IMR-90 (cell line): ENCODE measurements at regions not wholly inside any gene's neighbourhood (a gene's known extent, or its start where the extent isn't known, plus 50 kb on each side); places are given as distances from the start of the nearest gene placed in this dataset.

ENCODE experiments used
- ATAC-seq: fragments of 200-7000 bp; cut with Tn5 transposase; 2 replicates; pipeline ENCODE4 v1.9.1; 2020; ENCODE audit warnings: low read depth, mild to moderate bottlenecking, moderate library complexity
- BruUV-seq: library from RNA; stranded (reverse); fragments of 400-500 nt; replicated peaks from 2 replicates; lab custom pipeline; 2021; lab: Mats Ljungman, UMichigan
- CTCF ChIA-PET: fragments of 300-600 bp; formaldehyde crosslinking; extraction: SDS; loops from one replicate; lab custom pipeline; 2021; ENCODE audit warnings: antibody characterized with exemption; lab: Yijun Ruan, JAX
- POLR2A ChIA-PET: fragments of 300-600 bp; sonication (Branson Sonifier 250); formaldehyde crosslinking; loops from one replicate; lab custom pipeline; 2022; ENCODE audit warnings: antibody characterized with exemption; ENCODE audit not compliant: unreplicated experiment; lab: Charles Lee
- DNase-seq: peaks from one replicate; pipeline ENCODE4 v3.0.0; 2013
- H2AFZ ChIP-seq: replicated peaks from 2 replicates; pipeline ENCODE3; 2013; ENCODE audit warnings: low read length, mild to moderate bottlenecking; ENCODE audit not compliant: poor library complexity
- H2AK5ac ChIP-seq: 2 replicates; pipeline ENCODE4 v1.6.1; 2013; ENCODE audit warnings: low read depth, low read length, inconsistent platforms
- H2AK9ac ChIP-seq: replicated peaks from 2 replicates; pipeline ENCODE3; 2013; ENCODE audit warnings: mild to moderate bottlenecking, low read depth, low read length, moderate library complexity; ENCODE audit not compliant: poor library complexity
- H2BK120ac ChIP-seq: 2 replicates; pipeline ENCODE4 v1.6.1; 2013; ENCODE audit warnings: low read depth, low read length, inconsistent platforms
- H2BK15ac ChIP-seq: 3 replicates; pipeline ENCODE4 v1.6.1; 2013; ENCODE audit warnings: low read depth, low read length, inconsistent platforms
- H2BK20ac ChIP-seq: 2 replicates; pipeline ENCODE4 v1.6.1; 2013; ENCODE audit warnings: low read depth, mild to moderate bottlenecking, inconsistent platforms, low read length, moderate library complexity
- H2BK5ac ChIP-seq: 2 replicates; pipeline ENCODE4 v1.6.1; 2013; ENCODE audit warnings: mild to moderate bottlenecking, low read depth, low read length, inconsistent platforms; ENCODE audit not compliant: poor library complexity, severe bottlenecking
- H3K14ac ChIP-seq: replicated peaks from 2 replicates; pipeline ENCODE4 v1.6.1; 2013; ENCODE audit warnings: low read depth, low read length, inconsistent platforms
- H3K18ac ChIP-seq: 2 replicates; pipeline ENCODE4 v1.6.1; 2013; ENCODE audit warnings: low read depth, low read length, control low read depth
- H3K23ac ChIP-seq: 2 replicates; pipeline ENCODE4 v1.6.1; 2013; ENCODE audit warnings: low read depth, low read length, inconsistent platforms
- H3K27ac ChIP-seq: 2 replicates; pipeline ENCODE4 v1.5.1; 2013; ENCODE audit warnings: mild to moderate bottlenecking, control low read depth, low read length; ENCODE audit not compliant: insufficient read depth
- H3K27me3 ChIP-seq: 2 replicates; pipeline ENCODE4 v1.6.1; 2013; ENCODE audit warnings: low read length; ENCODE audit not compliant: control insufficient read depth, insufficient read depth
- H3K36me3 ChIP-seq: 2 replicates; pipeline ENCODE4 v1.6.1; 2013; ENCODE audit warnings: low read length, mixed read lengths; ENCODE audit not compliant: control insufficient read depth, insufficient read depth
- H3K4ac ChIP-seq: 2 replicates; pipeline ENCODE4 v1.6.1; 2013; ENCODE audit warnings: low read depth, low read length, inconsistent platforms
- H3K4me1 ChIP-seq: 2 replicates; pipeline ENCODE4 v1.6.1; 2013; ENCODE audit warnings: low read length, mixed read lengths; ENCODE audit not compliant: control insufficient read depth, insufficient read depth
- H3K4me2 ChIP-seq: 2 replicates; pipeline ENCODE4 v1.6.1; 2013; ENCODE audit warnings: low read depth, mild to moderate bottlenecking, control low read depth, low read length, moderate library complexity
- H3K4me3 ChIP-seq: 2 replicates; pipeline ENCODE4 v1.5.1; 2013; ENCODE audit warnings: low read depth, mild to moderate bottlenecking, control low read depth, low read length, moderate library complexity; ENCODE audit not compliant: insufficient read depth
- H3K56ac ChIP-seq: 2 replicates; pipeline ENCODE4 v1.6.1; 2013; ENCODE audit warnings: low read length, inconsistent platforms; ENCODE audit not compliant: insufficient read depth; ENCODE audit errors: extremely low read depth
- H3K79me1 ChIP-seq, 2 experiments: 2 replicates each; pipeline ENCODE4 v1.6.1; 2013; ENCODE audit warnings: low read length in 2 of 2, inconsistent platforms in 1 of 2, low read depth in 1 of 2
- H3K9ac ChIP-seq: 2 replicates; pipeline ENCODE4 v1.6.1; 2013; ENCODE audit warnings: low read depth, low read length, control low read depth
- H3K9me1 ChIP-seq: 2 replicates; pipeline ENCODE4 v1.6.1; 2013; ENCODE audit warnings: low read length, inconsistent platforms; ENCODE audit not compliant: insufficient read depth
- H3K9me3 ChIP-seq: 2 replicates; pipeline ENCODE4 v1.6.1; 2013; ENCODE audit warnings: low read length; ENCODE audit not compliant: control insufficient read depth, insufficient read depth
- H4K20me1 ChIP-seq: 2 replicates; pipeline ENCODE4 v1.6.1; 2013; ENCODE audit warnings: low read length, inconsistent platforms; ENCODE audit not compliant: insufficient read depth
- H4K5ac ChIP-seq: 2 replicates; pipeline ENCODE4 v1.6.1; 2013; ENCODE audit warnings: mild to moderate bottlenecking, low read depth, low read length, control low read depth
- H4K8ac ChIP-seq, 2 experiments: 2 replicates each; pipeline ENCODE4 v1.6.1; 2013; ENCODE audit warnings: low read depth in 2 of 2, low read length in 2 of 2, control low read depth in 1 of 2, inconsistent platforms in 1 of 2
- H4K91ac ChIP-seq: 2 replicates; pipeline ENCODE4 v1.6.1; 2013; ENCODE audit warnings: low read depth, low read length, inconsistent platforms; ENCODE audit not compliant: insufficient read depth
- CHD1 ChIP-seq: IDR thresholded peaks from 2 replicates; pipeline ENCODE4 v1.6.1; 2012; ENCODE audit warnings: low read depth, low read length, improper control_type of control experiment
- WGBS, 2 experiments: methylation state at CpG; one replicate each; pipeline versions ENCODE4 v1.1.5 to v1.1.7; 2013; ENCODE audit warnings: missing lambda C conversion rate in 2 of 2; ENCODE audit not compliant: insufficient read length in 1 of 2; ENCODE audit errors: extremely low coverage in 2 of 2; 5-methylcytosine and 5-hydroxymethylcytosine counted together
- dilution Hi-C: fragments of 300-500 bp; cut with HindIII; formaldehyde crosslinking; loops from one replicate; pipeline ENCODE4 v1.14.3; 2018; ENCODE audit warnings: low sequenced_read_pairs; ENCODE audit not compliant: unreplicated experiment
- in situ Hi-C: fragments of 300-500 bp; cut with MboI; formaldehyde crosslinking; loops from 3 replicates; pipeline ENCODE4 v1.14.3; 2019; ENCODE audit warnings: low sequenced_read_pairs, inconsistent platforms, mixed read lengths
- intact Hi-C: fragments of 100-400 bp; cut with micrococcal nuclease; formaldehyde crosslinking; loops from 2 replicates; pipeline ENCODE4 v1.10.0; 2022

- no peak overlapping the region for H2BK5ac ChIP-seq
- CTCF ChIA-PET = no interaction called here
- H4K91ac ChIP-seq = no peak overlapping the region
- H2AFZ ChIP-seq = no peak overlapping the region
- H3K9me1 ChIP-seq = no peaks in the 10 kb centered on the region
- no peak overlapping the region for H3K4me2 ChIP-seq
- H3K79me1 ChIP-seq = no peaks in the 10 kb centered on the region
- H4K20me1 ChIP-seq = no peaks in the 10 kb centered on the region
- H2BK120ac ChIP-seq = no peak overlapping the region
- no peaks in the 10 kb centered on the region for H3K9me3 ChIP-seq
- POLR2A ChIA-PET = no interaction called here
- H4K5ac ChIP-seq = no peak overlapping the region
- dilution Hi-C loops (no loop called here), in situ Hi-C loops (no loop called here), intact Hi-C loops (no loop called here)
- no peak overlapping the region for H3K9ac ChIP-seq
- no TSS peak for BruUV-seq
- WGBS, 2 experiments = no CpG with 5 or more reads among the region's 2 CpGs
- H2AK5ac ChIP-seq = no peak overlapping the region
- H3K18ac ChIP-seq = no peak overlapping the region
- no peak overlapping the region for H3K4me3 ChIP-seq
- H3K4me1 ChIP-seq = no peaks in the 10 kb centered on the region
- H3K4ac ChIP-seq = no peak overlapping the region
- ATAC-seq = no peak
- H3K27me3 ChIP-seq = no peaks in the 10 kb centered on the region; the same call in 1 of the 2 replicates
- no peak overlapping the region for H3K14ac ChIP-seq
- H2BK15ac ChIP-seq = no peak overlapping the region
- no peak overlapping the region for H4K8ac ChIP-seq
- H3K23ac ChIP-seq = no peak overlapping the region
- no peak overlapping the region for H2BK20ac ChIP-seq
- H3K36me3 ChIP-seq = no peaks in the 10 kb centered on the region
- no peak overlapping the region for H2AK9ac ChIP-seq
- DNase-seq = no peak
- TF ChIP-seq CHD1 = no peak
- no peak overlapping the region for H3K56ac ChIP-seq
- H3K27ac ChIP-seq = no peak overlapping the region
Measured at GRCh38 chr12:91667694-91668093, 478.0 kb downstream of the BTG1 start.
